H9 (cell line): ENCODE measurements at regions not wholly inside any gene's neighbourhood (a gene's known extent, or its start where the extent isn't known, plus 50 kb on each side); places are given as distances from the start of the nearest gene placed in this dataset.

Experiments
- DNase-seq: peaks from one replicate; pipeline ENCODE4 v3.0.0-alpha.2; 2017
- H2AFZ ChIP-seq: one replicate; pipeline ENCODE4 v1.6.1; 2013; ENCODE audit warnings: mild to moderate bottlenecking, low read length, control low read depth, moderate library complexity
- H2AK5ac ChIP-seq: 2 replicates; pipeline ENCODE4 v1.6.1; 2013; ENCODE audit warnings: low read length, control low read depth, mixed read lengths; ENCODE audit not compliant: insufficient read length
- H2BK120ac ChIP-seq: one replicate; pipeline ENCODE4 v1.6.1; 2013; ENCODE audit warnings: low read depth, mild to moderate bottlenecking, low read length, control low read depth, inconsistent platforms; ENCODE audit not compliant: poor library complexity, severe bottlenecking
- H2BK12ac ChIP-seq: 2 replicates; pipeline ENCODE4 v1.6.1; 2013; ENCODE audit warnings: low read length, control low read depth, mixed read lengths, low read depth; ENCODE audit not compliant: insufficient read length
- H2BK15ac ChIP-seq: 2 replicates; pipeline ENCODE4 v1.6.1; 2013; ENCODE audit warnings: low read depth, low read length, control low read depth
- H2BK20ac ChIP-seq: one replicate; pipeline ENCODE4 v1.6.1; 2013; ENCODE audit warnings: low read depth, mild to moderate bottlenecking, low read length, control low read depth, inconsistent platforms; ENCODE audit not compliant: poor library complexity, severe bottlenecking
- H2BK5ac ChIP-seq: 2 replicates; pipeline ENCODE4 v1.6.1; 2013; ENCODE audit warnings: low read length, control low read depth, mixed read lengths; ENCODE audit not compliant: insufficient read length
- H3K14ac ChIP-seq: 2 replicates; pipeline ENCODE4 v1.6.1; 2013; ENCODE audit warnings: low read length, control low read depth; ENCODE audit not compliant: insufficient read depth
- H3K18ac ChIP-seq: 2 replicates; pipeline ENCODE4 v1.6.1; 2013; ENCODE audit warnings: low read depth, mild to moderate bottlenecking, mixed read lengths, low read length, control low read depth; ENCODE audit not compliant: insufficient read length
- H3K23ac ChIP-seq: 2 replicates; pipeline ENCODE4 v1.6.1; 2013; ENCODE audit warnings: low read length, control low read depth, mixed read lengths, low read depth; ENCODE audit not compliant: insufficient read length
- H3K23me2 ChIP-seq: 2 replicates; pipeline ENCODE4 v1.6.1; 2013; ENCODE audit warnings: low read depth, mild to moderate bottlenecking, mixed read lengths, low read length, control low read depth; ENCODE audit not compliant: insufficient read length, poor library complexity, severe bottlenecking
- H3K27ac ChIP-seq: 2 replicates; pipeline ENCODE4 v1.5.1; 2013; ENCODE audit warnings: low read length, control low read depth, mixed read lengths, low read depth; ENCODE audit not compliant: insufficient read length
- H3K27me3 ChIP-seq: 2 replicates; pipeline ENCODE4 v1.6.1; 2013; ENCODE audit warnings: low read length, control low read depth, inconsistent platforms; ENCODE audit not compliant: insufficient read depth
- H3K4ac ChIP-seq: 2 replicates; pipeline ENCODE4 v1.6.1; 2013; ENCODE audit warnings: low read depth, mild to moderate bottlenecking, control low read depth, inconsistent platforms, low read length, moderate library complexity
- H3K4me1 ChIP-seq: 2 replicates; pipeline ENCODE4 v1.6.1; 2013; ENCODE audit warnings: low read length, control low read depth, inconsistent platforms; ENCODE audit not compliant: insufficient read depth
- H3K4me2 ChIP-seq: 2 replicates; pipeline ENCODE4 v1.6.1; 2013; ENCODE audit warnings: low read length, control low read depth, mixed read lengths; ENCODE audit not compliant: insufficient read length, insufficient read depth
- H3K56ac ChIP-seq: 2 replicates; pipeline ENCODE4 v1.6.1; 2013; ENCODE audit warnings: low read depth, mild to moderate bottlenecking, mixed read lengths, low read length, control low read depth; ENCODE audit not compliant: insufficient read length
- H3K79me1 ChIP-seq: 2 replicates; pipeline ENCODE4 v1.6.1; 2013; ENCODE audit warnings: low read depth, mild to moderate bottlenecking, moderate library complexity, low read length, control low read depth, inconsistent platforms; ENCODE audit not compliant: insufficient read depth, poor library complexity, severe bottlenecking
- H3K79me2 ChIP-seq: 2 replicates; pipeline ENCODE4 v1.6.1; 2013; ENCODE audit warnings: low read length, control low read depth, inconsistent platforms; ENCODE audit not compliant: insufficient read depth
- H3K9ac ChIP-seq: 2 replicates; pipeline ENCODE4 v1.6.1; 2013; ENCODE audit warnings: low read length, control low read depth, mixed read lengths; ENCODE audit not compliant: insufficient read length; ENCODE audit errors: extremely low read depth
- H3K9me3 ChIP-seq: one replicate; pipeline ENCODE4 v1.6.1; 2013; ENCODE audit warnings: low read depth, low read length, inconsistent platforms; ENCODE audit not compliant: control insufficient read depth
- H3T11ph ChIP-seq: one replicate; pipeline ENCODE4 v1.6.1; 2013; ENCODE audit warnings: mild to moderate bottlenecking, low read length, control low read depth, inconsistent platforms
- H4K20me1 ChIP-seq: one replicate; pipeline ENCODE4 v1.6.1; 2013; ENCODE audit not compliant: control insufficient read depth, insufficient read length, insufficient read depth
- H4K5ac ChIP-seq: 2 replicates; pipeline ENCODE4 v1.6.1; 2013; ENCODE audit warnings: low read depth, mild to moderate bottlenecking, mixed read lengths, low read length, control low read depth; ENCODE audit not compliant: insufficient read length
- H4K8ac ChIP-seq: replicated peaks from 2 replicates; pipeline ENCODE4 v1.6.1; 2013; ENCODE audit warnings: low read length, control low read depth, mixed read lengths, low read depth; ENCODE audit not compliant: insufficient read length
- H4K91ac ChIP-seq: 2 replicates; pipeline ENCODE4 v1.6.1; 2013; ENCODE audit warnings: low read depth, mild to moderate bottlenecking, moderate library complexity, mixed read lengths, low read length, control low read depth; ENCODE audit not compliant: insufficient read length
- H3K27ac Mint-ChIP-seq, 3 experiments: 2 replicates in 2 of 3; 3 replicates in 1 of 3; pipeline ENCODE4 v1.8.0; 2020 to 2021; ENCODE audit warnings: mixed read lengths in 3 of 3, mild to moderate bottlenecking in 1 of 3, moderate library complexity in 1 of 3
- H3K27me3 Mint-ChIP-seq: 2 replicates; pipeline ENCODE4 v1.8.0; 2021; ENCODE audit warnings: low read depth, mild to moderate bottlenecking, moderate library complexity, mixed read lengths
- H3K36me3 Mint-ChIP-seq, 3 experiments: 2 replicates in 2 of 3; 3 replicates in 1 of 3; pipeline ENCODE4 v1.8.0; 2020 to 2021; ENCODE audit warnings: low read depth in 3 of 3, mixed read lengths in 3 of 3; ENCODE audit not compliant: insufficient read depth in 1 of 3
- H3K4me1 Mint-ChIP-seq, 2 experiments: 2 replicates each; pipeline ENCODE4 v1.8.0; 2020; ENCODE audit warnings: mixed read lengths in 2 of 2
- H3K4me3 Mint-ChIP-seq, 2 experiments: 2 replicates in 1 of 2; 3 replicates in 1 of 2; pipeline ENCODE4 v1.8.0; 2020 to 2021; ENCODE audit warnings: mild to moderate bottlenecking in 2 of 2, mixed read lengths in 2 of 2, moderate library complexity in 1 of 2
- H3K9me3 Mint-ChIP-seq, 2 experiments: 2 replicates in 1 of 2; 3 replicates in 1 of 2; pipeline ENCODE4 v1.8.0; 2020; ENCODE audit warnings: mild to moderate bottlenecking in 2 of 2, mixed read lengths in 2 of 2, moderate library complexity in 1 of 2
- CTCF ChIP-seq: fragments of 200-600 bp; sonication (generic); conservative IDR thresholded peaks from 3 replicates; pipeline ENCODE4 v1.8.0; 2021; ENCODE audit warnings: antibody characterized with exemption, mild to moderate bottlenecking
- WGBS: extraction: QIAGEN DNeasy Blood & Tissue Kit; methylation state at CpG from one replicate; pipeline ENCODE4 v1.1.7; 2013; ENCODE audit warnings: missing lambda C conversion rate, low lambda C conversion rate, mixed read lengths; ENCODE audit not compliant: insufficient read length; ENCODE audit errors: extremely low coverage; 5-methylcytosine and 5-hydroxymethylcytosine counted together

GRCh38 chr16:56048425-56049105 is 142.7 kb upstream of the GNAO1 start:
- peaks cover 9% of the 10 kb centered on the region for H3K27me3 Mint-ChIP-seq
- Histone ChIP-seq H3K4me2 (no peak overlapping the region), H3K56ac (no peak overlapping the region), H3K27me3 (no peaks in the 10 kb centered on the region), H3T11ph (no peak overlapping the region), H2BK15ac (no peak overlapping the region), H4K5ac (no peak overlapping the region), H3K4me1 (no peaks in the 10 kb centered on the region), H4K8ac (no peak overlapping the region), H3K18ac (no peak overlapping the region), H3K9ac (no peak overlapping the region), H2AK5ac (no peak overlapping the region), H2BK20ac (no peak overlapping the region), H4K91ac (no peak overlapping the region), H3K79me1 (no peaks in the 10 kb centered on the region), H3K4ac (no peak overlapping the region), H2BK120ac (no peak overlapping the region), H2BK5ac (no peak overlapping the region), H3K23me2 (no peaks in the 10 kb centered on the region), H2BK12ac (no peak overlapping the region), H3K9me3 (no peaks in the 10 kb centered on the region), H3K27ac (no peak overlapping the region), H3K79me2 (no peaks in the 10 kb centered on the region; the same call in 1 of the 2 replicates), H4K20me1 (no peaks in the 10 kb centered on the region), H2AFZ (no peak overlapping the region), H3K23ac (no peak overlapping the region), H3K14ac (no peak overlapping the region)
- no peak overlapping the region for H3K4me3 Mint-ChIP-seq
- no peak for TF ChIP-seq CTCF
- peaks cover 2 to 5% of the 10 kb centered on the region in 2 experiments; a peak in 2 of 4 replicates for H3K4me1 Mint-ChIP-seq
- DNase-seq, result no peak
- H3K9me3 Mint-ChIP-seq, result no peaks in the 10 kb centered on the region
- no peak overlapping the region for H3K27ac Mint-ChIP-seq
- H3K36me3 Mint-ChIP-seq, result no peaks in the 10 kb centered on the region; a peak in 1 of 7 replicates
- no CpG with 5 or more reads among the region's 6 CpGs for WGBS
